Left cardiac atrium (tissue), 4 donors: ENCODE measurements at regions not wholly inside any gene's neighbourhood (a gene's known extent, or its start where the extent isn't known, plus 50 kb on each side); places are given as distances from the start of the nearest gene placed in this dataset.
"Not testable (repeated sequence)": the region's sequence is repeated elsewhere in the genome, so short reads cannot be mapped to it uniquely, and the experiment has no call there.

Source experiments
- ATAC-seq, 2 donors: fragments of 200-7000 bp; cut with Tn5 transposase; one replicate each; pipeline ENCODE4 v1.9.1; 2020; ENCODE audit warnings: mild to moderate bottlenecking in 2 of 2, moderate library complexity in 2 of 2
- DNase-seq: peaks from one replicate; pipeline ENCODE4 v3.0.0-alpha.2; 2020
- intact Hi-C, 2 donors: fragments of 100-400 bp; cut with DNase I; formaldehyde crosslinking; loops; one replicate each; pipeline versions ENCODE4 v1.14.1 to v1.15.1; 2022 to 2023
- donor health status: DM: no; HTN: yes; CAD: no.
- donor health status: DM: no; HTN: yes; CAD: no; lungs with severe emphysema.
- donor health status: DM: yes; HTN: yes; CAD: no.
- donor health status: Dilated cardiomyopathy.

DNA sequence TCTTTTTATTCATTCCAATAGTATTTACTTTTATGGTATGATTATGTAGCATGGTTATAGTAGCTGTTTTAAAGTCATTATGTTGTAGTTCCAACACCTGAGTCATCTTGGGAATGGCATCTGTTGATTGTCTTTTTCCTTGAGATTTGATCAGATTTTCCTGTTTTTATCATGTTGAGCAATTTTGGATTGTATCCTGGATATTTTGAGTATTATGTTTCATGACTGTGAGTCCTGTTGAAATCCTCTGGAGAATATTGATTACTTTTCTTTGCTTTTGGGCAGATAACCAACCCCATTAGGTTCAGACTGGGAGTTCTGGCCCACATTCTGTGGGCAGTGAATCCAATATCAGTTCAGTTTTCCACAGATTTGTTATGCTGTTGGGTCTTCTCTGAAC is 163.2 kb upstream of the SPRED2 start:
- ATAC-seq = no peak
- DNase-seq = no peak
- intact Hi-C loops = no loop called here

DNA sequence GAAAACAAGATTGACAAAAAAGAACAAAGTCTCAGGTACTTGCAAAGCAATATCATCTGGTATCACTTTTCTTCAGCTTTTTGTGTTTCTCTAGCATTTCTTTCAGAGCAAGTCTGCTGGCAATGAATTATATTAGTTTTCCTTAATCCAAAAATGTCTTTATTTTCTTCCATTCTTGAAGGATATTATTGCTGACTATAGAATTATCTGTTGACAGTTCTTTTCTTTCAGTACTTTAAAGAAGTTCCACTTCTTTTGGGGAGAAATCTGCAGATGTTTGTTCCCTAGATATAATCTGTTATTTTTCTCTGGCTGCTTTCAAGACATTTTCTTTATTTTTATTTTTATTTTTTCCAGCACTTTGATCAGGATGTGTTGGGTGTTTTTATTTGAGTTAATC is 161.8 kb upstream of the SPRED2 start:
- intact Hi-C loops = no loop called here
- ATAC-seq = no peak
- no peak for DNase-seq

DNA sequence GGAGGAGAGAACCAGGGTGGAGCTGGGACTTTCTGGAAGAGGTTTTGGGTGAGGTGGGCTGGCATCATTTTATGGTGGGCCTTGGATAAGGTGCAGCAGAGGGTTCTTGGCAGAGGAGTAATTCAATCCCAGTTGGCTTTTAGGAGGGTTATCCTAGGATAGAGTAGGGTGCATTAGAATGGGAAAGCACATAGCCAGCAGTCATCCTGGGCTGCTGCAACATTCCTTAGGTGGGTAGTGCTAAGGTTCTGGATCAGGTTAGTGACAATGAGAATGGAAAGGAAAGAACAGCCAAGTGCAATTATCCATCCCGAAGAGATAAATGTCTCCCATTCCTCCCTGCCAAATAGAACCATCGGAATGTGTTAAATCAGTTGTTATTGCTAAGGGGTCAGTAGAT is 157.3 kb upstream of the SPRED2 start:
- intact Hi-C loops = no loop called here
- no peak for ATAC-seq
- no peak for DNase-seq

DNA sequence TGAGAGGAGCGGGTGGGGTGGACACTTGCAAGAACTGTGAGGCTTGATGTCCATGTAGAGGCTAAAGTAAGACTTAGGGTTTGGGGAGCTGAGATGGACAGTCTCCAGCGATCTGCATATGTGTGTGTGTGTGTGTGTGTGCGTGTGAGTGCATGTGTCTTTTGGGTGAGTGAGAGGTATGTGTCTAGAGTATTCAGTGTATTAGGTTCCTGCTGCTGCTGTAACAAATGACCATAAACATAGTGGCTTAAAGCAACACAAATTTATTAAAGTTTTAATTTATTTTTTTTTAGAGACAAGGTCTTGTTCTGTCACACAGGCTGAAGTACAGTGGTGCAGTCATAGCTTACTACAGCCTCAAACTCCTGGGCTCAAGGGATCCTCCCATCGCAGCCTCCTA is 155.4 kb upstream of the SPRED2 start:
- intact Hi-C loops = no loop called here
- no peak for DNase-seq
- no peak for ATAC-seq

DNA sequence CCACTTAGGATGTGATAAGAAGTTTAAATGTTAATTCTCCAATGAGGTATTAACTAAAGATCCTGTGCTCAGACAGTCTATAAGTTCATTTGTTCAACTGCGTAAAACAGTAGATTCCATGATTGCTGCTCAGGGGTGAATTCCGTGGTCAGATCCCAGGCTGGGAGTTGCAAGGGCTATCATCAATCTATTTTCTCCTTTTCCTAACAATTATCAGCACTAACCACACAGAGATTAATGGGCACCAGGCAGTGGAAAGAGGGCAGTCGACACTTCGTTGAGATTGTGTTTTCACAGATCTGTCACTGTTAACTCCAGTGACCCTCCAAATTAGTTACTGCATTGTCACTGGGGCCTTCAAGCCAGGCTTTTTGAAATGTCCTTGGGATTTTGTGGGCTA is 154.1 kb upstream of the SPRED2 start:
- DNase-seq (no peak), ATAC-seq (no peak)
- intact Hi-C loops = no loop called here

DNA sequence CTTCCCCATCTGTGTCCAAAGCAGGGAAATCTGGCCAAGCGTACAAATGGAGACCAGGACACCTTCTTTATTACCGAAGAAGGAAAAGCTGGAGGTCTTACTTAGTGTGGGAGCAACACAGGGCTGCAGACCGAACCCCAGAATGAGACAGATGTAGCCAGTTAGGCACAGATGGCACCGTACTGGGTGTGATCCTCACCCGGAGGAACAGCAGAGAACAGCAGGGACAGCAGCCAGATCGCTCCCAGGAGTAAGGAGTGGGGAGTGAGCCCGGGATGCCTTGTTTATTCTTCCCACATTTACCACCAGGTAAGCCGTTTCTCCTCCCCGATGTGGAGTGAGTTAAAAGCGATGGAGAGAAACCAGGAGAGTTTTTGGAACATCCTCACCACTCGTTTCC is 150.7 kb upstream of the SPRED2 start:
- intact Hi-C loops = no loop called here

DNA sequence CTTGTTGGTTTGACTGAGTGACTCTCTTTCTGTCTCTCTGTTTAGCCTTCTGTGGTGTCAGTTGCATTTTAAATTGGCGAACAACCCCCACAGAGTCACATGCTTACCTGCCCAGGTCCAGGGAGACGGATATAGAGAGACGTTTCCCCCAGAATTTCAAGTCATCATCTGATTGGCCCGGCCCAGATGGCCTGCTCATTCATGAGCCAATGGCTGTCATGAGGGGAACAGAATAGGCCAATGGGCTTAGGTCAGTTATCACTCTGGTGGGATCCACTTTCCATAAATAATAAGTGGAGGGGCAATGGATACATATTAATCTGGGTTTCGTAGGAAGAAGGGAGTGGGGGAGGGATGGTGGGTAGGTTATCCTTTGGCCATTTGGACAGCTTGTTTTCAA is 150.0 kb upstream of the SPRED2 start:
- no peak for DNase-seq
- no peak for ATAC-seq
- intact Hi-C loops = no loop called here

More for the DNA sequence above, 150.7 kb upstream of the SPRED2 start:
- ATAC-seq (no peak), DNase-seq (no peak)

DNA sequence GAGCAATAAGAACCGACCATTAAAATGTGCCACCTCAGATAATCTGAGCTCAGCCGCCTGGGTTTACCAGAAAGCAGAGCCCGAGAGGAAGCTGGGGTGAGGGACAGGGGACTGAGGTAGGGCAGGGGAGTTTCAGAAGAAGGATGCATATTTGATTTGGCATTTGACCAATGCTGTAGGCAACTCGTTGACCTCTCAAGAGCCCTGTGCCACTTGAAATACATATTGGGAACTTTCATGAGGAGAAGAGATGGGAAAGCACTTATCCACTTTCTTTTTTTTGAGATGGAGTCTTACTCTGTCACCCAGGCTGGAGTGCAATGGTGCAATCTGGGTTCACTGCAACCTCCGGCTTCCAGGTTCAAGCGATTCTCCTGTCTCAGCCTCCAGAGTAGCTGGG is 148.4 kb upstream of the SPRED2 start:
- intact Hi-C loops = no loop called here
- ATAC-seq (no peak), DNase-seq (no peak)

DNA sequence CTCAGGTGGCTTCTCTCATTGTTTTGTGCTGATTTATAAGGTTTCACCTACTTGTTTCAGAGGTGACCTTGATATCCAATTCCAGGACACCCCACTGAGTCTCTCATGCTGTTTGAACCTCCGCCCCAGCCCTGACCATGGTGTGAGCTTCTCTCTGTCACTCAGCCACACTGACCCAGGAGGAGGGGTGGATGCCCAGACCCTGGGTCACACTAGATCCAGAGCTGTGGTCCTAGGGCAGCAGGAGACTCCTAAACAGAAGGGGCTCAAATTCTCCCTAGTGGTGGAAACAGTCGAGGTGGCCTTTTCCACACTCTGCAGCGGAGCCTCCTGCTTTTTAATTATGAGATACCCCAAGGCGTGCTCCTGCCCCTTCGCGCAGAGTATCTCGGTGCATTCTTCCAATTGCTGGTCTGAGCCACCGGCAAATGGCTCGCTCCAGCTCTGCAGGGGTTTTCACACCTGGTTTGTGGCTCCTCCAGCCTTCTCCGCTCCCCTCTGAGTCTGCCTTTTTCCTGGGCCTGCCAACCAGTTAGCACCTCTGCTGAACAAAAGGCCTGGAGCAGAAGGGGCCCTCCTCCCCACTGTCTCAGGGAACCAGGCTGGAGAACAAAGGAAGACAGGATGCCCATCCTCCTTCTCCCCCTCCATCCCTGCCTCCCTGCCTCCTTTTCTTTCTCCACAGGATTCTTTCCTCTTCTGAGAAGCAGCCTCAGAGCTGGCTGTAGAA is 147.3 kb upstream of the SPRED2 start:
- ATAC-seq = no peak
- intact Hi-C loops = no loop called here
- DNase-seq = no peak

DNA sequence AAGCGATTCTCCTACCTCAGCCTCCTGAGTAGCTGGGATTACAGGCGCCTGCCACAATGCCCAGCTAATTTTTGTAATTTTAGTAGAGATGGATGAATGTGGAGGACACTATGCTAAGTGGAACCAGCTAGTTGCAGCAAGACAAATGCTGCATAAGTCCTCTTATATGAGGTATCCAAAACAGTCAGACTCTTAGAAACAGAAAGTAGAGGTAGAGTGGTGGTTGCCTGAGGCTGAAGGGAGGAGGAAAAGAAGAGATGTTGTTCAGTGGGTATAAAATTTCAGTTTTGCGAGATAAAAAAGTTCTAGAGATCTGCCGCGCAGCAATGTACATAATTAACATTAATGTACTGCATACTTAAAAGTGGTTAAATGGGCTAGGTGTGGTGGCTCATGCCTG is 145.3 kb upstream of the SPRED2 start:
- intact Hi-C loops = no loop called here
- no peak for ATAC-seq
- DNase-seq = no peak

DNA sequence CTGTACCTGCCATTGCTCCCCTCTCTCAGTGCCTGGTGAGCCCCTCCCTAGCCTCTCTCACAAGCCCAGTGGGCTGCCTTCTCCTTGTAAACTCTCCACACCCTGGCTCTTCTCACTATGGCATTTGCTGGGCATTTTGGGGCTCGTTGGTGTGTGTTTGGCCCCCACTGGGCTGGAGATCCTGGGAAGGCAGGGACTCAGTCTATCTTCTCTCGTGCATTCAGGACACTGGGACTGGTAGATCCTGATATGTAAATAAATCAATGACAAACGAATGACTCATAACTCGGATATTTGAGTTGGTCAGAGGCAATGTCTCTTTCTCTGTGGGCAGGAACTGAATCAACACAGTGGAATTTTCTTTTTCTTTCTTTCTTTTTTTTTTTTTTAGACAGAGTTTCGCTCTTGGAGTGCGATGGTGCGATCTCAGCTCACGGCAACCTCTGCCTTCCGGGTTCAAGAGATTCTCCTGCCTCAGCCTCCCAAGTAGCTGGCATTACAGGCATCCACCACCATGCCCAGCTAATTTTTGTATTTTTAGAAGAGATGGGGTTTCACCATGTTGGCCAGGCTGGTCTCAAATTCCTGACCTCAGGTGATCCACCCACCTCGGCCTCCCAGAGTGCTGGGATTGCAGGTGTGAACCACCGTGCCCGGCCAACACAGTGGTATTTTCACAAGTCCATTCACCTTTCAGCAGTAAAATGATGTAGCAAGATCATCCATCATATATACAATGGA is 144.6 kb upstream of the SPRED2 start:
- intact Hi-C loops = no loop called here
- ATAC-seq = peak in 1 of 2 donors; percentile 76
- DNase-seq = no peak

DNA sequence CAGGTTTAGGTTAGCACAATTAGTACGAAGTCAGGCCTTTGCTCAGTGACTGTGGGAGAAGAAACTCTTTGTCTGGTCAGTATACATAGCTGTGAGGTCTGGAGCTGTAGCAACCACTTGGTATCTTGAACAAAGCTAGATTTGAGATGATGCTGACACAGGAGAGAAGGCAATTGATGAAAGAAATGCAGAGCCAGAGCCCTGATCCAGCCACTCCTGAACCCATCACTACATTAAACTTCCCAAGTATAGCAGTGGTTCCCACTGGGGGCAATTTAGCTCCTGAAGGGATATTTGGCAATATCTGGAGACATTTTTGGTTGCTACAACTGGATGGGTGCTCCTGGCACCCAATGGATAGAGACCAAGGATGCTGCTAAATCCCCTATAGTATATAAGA is 143.9 kb upstream of the SPRED2 start:
- intact Hi-C loops = no loop called here
- DNase-seq = no peak
- ATAC-seq = no peak

DNA sequence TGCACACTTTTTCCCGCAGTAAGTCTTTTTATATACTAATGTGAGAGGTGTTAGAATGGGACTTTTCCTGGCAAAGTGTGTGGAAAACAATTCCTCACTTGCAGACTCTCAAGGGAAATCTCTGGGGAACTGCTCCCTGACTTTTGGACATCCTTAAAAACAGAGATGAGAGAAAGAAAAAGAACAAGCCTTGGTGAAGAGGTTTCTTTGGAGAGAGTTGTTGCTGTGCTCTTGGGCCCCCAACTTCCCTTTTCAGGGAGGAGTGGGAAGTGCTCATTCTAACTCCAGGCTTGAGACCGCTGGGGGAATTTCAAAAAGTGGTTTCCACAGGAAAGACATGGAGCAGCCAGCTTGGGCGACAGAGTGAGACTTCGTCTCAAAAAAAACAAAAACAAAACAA is 142.6 kb upstream of the SPRED2 start:
- intact Hi-C loops = loop anchor here in 1 of 2 donors (5.0 kb wide), 1 partner anchor 658 kb away; no protein-coding TSS in a partner anchor
- ATAC-seq (peak in 1 of 2 donors; percentile 24), DNase-seq (no peak)

DNA sequence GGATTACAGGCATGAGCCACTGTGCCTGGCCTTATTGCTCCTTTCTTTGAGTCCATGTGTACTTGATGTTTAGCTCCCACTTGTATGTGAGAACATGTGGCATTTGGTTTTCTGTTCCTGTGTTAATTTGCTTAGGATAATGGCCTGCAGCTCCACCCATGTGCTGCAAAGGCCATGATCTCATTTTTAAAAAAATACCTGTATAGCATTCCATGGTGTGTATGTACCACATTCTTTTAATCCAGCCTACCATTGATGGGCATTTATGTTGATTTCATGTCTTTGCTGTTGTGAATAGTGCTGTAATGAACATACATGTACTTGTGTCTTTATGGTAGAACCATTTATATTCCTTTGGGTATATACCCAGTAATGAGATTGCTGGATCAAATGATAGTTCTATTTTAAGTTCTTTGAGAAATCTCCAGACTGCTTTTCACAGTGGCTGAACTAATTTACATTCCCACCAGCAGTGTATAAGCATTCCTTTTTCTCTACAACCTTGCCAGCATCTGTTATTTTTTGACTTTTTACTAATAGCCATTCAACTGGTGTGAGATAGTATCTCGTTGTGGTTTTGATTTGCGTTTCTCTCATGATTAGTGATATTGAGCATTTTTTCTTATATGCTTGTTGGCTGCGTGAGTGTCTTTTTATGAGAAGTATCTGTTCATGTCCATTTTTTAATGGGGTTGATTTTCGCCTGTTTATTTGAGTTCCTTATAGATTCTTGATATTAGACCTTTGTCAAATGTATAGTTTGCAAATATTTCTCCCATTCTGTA is 136.4 kb upstream of the SPRED2 start:
- DNase-seq, intact Hi-C loops, ATAC-seq: not testable (repeated sequence)

DNA sequence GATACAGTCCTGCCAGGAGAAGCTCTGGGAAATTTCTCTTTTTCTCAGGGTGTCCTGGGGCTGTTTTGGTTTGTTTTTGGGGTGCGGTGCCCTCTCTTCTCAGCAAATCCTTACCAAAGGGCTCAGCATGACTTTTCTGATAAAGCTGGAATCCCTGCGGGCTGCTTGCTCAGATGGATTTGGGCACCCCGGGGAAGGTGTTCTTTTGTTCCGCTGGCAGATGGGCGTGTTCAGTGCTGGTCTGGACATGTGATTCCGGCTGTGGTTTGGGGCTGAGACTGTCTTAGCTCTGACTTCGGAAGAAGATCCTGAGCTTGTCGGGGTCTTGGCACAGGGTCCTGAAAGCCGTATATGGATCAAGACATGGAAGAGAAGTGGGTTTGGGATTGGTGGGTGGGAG is 134.2 kb upstream of the SPRED2 start:
- DNase-seq (no peak), ATAC-seq (peak in 1 of 2 donors; percentile 49)
- intact Hi-C loops = no loop called here

DNA sequence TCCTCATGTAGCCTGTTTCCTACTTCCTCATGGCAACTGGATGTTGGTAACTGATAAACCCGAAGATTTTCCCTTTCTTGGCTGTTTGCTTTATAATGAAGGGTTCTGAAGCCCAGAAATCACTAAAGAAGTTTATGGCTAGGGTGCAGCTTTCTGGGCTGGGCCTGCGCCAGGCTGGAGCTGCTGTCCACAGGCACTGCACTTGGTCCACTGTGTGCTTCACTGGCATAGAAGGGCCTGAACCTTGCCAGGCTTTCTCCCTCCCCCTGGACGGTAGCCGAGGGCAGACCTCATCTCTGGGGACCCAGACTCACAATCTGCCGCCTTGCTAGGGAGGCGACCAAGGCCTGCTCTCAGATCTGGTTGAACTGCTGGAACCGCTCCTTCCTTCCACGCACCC is 133.3 kb upstream of the SPRED2 start:
- DNase-seq (no peak), ATAC-seq (peak in 1 of 2 donors; percentile 85)
- intact Hi-C loops = no loop called here

DNA sequence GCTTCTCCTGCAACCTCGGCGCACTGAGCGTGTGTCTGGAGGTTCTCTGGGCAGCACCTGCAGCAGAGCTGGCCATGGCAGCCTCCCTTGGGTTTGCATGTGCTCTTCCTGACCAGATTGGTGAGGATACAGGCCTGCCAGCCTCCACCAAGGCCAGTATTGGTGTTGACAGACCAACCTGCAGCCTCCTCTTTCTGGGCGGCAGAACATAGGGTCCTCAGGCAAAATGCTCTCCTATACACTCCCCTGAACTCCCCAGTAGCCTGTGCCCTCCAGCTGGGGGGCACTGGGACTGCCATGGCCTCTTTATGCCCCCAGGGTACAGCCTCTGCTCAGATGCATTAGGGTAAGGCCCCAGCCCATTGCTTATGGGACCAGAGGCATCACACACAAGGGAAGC is 131.9 kb upstream of the SPRED2 start:
- no peak for ATAC-seq
- DNase-seq = no peak
- intact Hi-C loops = no loop called here

DNA sequence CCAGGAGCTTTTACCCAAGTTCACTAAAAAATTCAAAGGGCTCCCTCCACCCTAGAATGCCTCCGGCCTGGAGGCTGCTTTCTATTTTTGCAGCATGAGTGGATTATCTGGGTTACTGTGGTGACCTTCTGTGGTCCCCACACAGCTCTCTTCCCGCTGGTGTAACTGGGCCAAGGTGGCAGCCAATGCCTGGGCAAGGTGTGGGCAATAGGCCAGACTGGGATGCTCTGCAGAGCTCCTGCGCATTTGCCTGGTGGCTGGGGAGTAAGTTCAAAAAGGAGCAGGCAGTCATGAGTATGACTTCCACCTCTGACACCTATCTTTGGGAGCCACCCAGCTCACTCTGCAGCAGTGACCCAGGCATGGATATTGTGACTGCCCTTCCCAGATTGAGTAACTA is 130.5 kb upstream of the SPRED2 start:
- DNase-seq (no peak), ATAC-seq (peak in 1 of 2 donors; percentile 24)
- intact Hi-C loops = no loop called here

DNA sequence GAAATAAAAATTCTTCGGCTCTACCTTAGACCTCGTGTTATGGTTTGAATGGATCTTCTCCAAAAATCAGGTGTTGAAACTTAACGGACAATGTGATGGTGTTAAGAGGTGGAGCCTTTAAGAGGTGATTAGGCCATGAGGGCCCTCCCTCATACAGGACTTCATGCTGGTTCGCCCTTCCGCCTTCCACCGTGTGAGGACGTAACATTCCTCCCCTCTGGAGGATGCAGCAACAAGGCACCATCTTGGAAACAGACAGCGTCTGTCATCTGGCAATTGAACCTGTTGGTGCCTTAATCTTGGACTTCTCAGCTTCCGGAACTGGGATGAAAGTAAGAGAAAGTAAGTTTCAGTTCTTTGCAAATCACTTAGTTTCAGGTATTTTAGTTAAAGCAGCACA is 126.3 kb upstream of the SPRED2 start:
- DNase-seq = no peak
- intact Hi-C loops = no loop called here
- no peak for ATAC-seq
